GM12878 (cell line): ENCODE measurements at regions not wholly inside any gene's neighbourhood (a gene's known extent, or its start where the extent isn't known, plus 50 kb on each side); places are given as distances from the start of the nearest gene placed in this dataset.

Experiments
- EP300 ChIP-seq, 2 experiments: fragments of 150-350 bp in 1 of 2; IDR thresholded peaks; 2 replicates each; pipeline ENCODE4 v1.6.1; 2011 to 2012; ENCODE audit warnings: low read depth in 2 of 2, low read length in 2 of 2, borderline replicate concordance in 1 of 2, improper control_type of control experiment in 1 of 2, inconsistent platforms in 1 of 2; ENCODE audit not compliant: control insufficient read depth in 1 of 2
- IKZF1 ChIP-seq: fragments of 450-650 bp; conservative IDR thresholded peaks from 2 replicates; pipeline ENCODE4 v1.6.1; 2017; ENCODE audit warnings: antibody characterized with exemption, mild to moderate bottlenecking
- KLF5 ChIP-seq: fragments of 450-650 bp; IDR thresholded peaks from 2 replicates; pipeline ENCODE4 v1.6.1; 2014; ENCODE audit warnings: mild to moderate bottlenecking; ENCODE audit not compliant: partially characterized antibody
- MYB ChIP-seq: fragments of 150-350 bp; IDR thresholded peaks from 2 replicates; pipeline ENCODE4 v1.6.1; 2014; ENCODE audit warnings: mild to moderate bottlenecking, low read depth, low read length, borderline replicate concordance
- NBN ChIP-seq: fragments of 450-650 bp; IDR thresholded peaks from 2 replicates; pipeline ENCODE4 v1.6.1; 2016
- NFIC ChIP-seq: IDR thresholded peaks from 2 replicates; pipeline ENCODE4 v1.6.1; 2012; ENCODE audit warnings: low read depth, mild to moderate bottlenecking, inconsistent platforms, low read length, moderate library complexity
- PAX5 ChIP-seq: IDR thresholded peaks from 2 replicates; pipeline ENCODE4 v1.6.1; 2011; ENCODE audit warnings: low read depth, low read length, borderline replicate concordance
- RAD21 ChIP-seq: IDR thresholded peaks from 2 replicates; pipeline ENCODE4 v1.6.1; 2011; ENCODE audit warnings: mild to moderate bottlenecking, low read depth, low read length, moderate library complexity; ENCODE audit not compliant: insufficient read depth
- RELB ChIP-seq: fragments of 450-650 bp; IDR thresholded peaks from 2 replicates; pipeline ENCODE4 v1.6.1; 2017; ENCODE audit warnings: low read depth, mild to moderate bottlenecking, moderate library complexity
- SMAD1 ChIP-seq: fragments of 450-650 bp; IDR thresholded peaks from 2 replicates; pipeline ENCODE4 v1.6.1; 2018; ENCODE audit warnings: mild to moderate bottlenecking, low read depth; ENCODE audit not compliant: partially characterized antibody
- SMAD5 ChIP-seq: IDR thresholded peaks from 2 replicates; pipeline ENCODE4 v1.6.1; 2016; ENCODE audit warnings: antibody characterized with exemption, low read depth
- SMARCA5 ChIP-seq: fragments of 450-650 bp; IDR thresholded peaks from 2 replicates; pipeline ENCODE4 v1.6.1; 2017; ENCODE audit warnings: mild to moderate bottlenecking
- SMC3 ChIP-seq: IDR thresholded peaks from 2 replicates; pipeline ENCODE4 v1.6.1; 2011; ENCODE audit warnings: low read length, improper control_type of control experiment, borderline replicate concordance
- SREBF1 ChIP-seq: IDR thresholded peaks from 2 replicates; pipeline ENCODE4 v1.6.1; 2012; ENCODE audit warnings: mild to moderate bottlenecking, low read length
- STAT3 ChIP-seq: IDR thresholded peaks from 2 replicates; pipeline ENCODE4 v1.6.1; 2011; ENCODE audit warnings: low read depth, low read length, improper control_type of control experiment
- ZNF207 ChIP-seq: fragments of 450-650 bp; IDR thresholded peaks from 2 replicates; pipeline ENCODE4 v1.6.1; 2014; ENCODE audit warnings: antibody characterized with exemption, mild to moderate bottlenecking, borderline replicate concordance
- ZNF622 ChIP-seq: fragments of 450-650 bp; IDR thresholded peaks from 2 replicates; pipeline ENCODE4 v1.6.1; 2017; ENCODE audit warnings: mild to moderate bottlenecking, inconsistent platforms
- TF ChIP-seq, protein P1 (sequence below): IDR thresholded peaks from 2 replicates; pipeline ENCODE4 v1.6.1; 2012; ENCODE audit warnings: improper control_type of control experiment, low read depth, low read length; ENCODE audit not compliant: insufficient replicate concordance
- TF ChIP-seq, protein P2 (sequence below): fragments of 450-650 bp; IDR thresholded peaks from 2 replicates; pipeline ENCODE4 v1.6.1; 2017; ENCODE audit warnings: mild to moderate bottlenecking, low read depth, inconsistent platforms; ENCODE audit not compliant: poor library complexity, severe bottlenecking
- TF ChIP-seq, protein P3 (sequence below): IDR thresholded peaks from 2 replicates; pipeline ENCODE4 v1.6.1; 2011; ENCODE audit warnings: mild to moderate bottlenecking, low read depth, low read length, moderate library complexity; ENCODE audit not compliant: insufficient replicate concordance

DNA sequence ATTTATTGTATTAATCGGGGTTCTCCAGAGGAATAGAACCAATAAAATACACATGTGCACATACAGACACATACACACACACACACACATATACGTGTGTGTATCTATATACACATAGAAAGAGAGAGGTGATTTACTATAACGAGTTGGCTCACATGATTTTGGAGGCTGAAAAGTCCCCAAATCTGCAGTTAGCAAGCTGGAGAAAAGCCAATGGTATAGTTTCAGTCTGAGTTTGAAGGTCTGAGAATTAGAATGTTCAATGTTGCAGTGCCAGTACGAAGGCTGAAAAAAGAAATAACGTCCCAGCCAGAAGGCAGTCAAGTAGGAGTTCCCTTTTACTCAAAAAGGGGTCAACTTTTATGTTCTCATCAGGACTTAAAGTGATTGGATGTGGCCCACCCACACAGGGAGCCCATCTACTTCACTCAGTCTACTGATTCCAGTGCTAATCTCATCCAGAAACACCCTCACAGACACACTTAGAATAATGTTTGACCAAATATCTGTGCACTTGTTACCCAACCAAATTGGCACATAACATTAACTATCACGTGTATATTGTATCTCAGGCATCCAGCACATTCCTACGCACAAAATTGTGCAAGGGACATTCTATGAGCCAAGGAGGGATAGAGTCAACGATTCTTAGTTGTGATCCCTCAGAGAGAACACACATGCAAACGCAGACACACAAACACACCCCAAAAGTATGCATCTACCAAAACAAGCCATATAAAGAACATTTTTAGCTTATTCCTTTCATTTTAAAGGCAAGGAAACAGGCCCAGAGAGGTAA, 195.5 kb upstream of the DUSP10 start (continued):
- TF ChIP-seq, protein P1, sequence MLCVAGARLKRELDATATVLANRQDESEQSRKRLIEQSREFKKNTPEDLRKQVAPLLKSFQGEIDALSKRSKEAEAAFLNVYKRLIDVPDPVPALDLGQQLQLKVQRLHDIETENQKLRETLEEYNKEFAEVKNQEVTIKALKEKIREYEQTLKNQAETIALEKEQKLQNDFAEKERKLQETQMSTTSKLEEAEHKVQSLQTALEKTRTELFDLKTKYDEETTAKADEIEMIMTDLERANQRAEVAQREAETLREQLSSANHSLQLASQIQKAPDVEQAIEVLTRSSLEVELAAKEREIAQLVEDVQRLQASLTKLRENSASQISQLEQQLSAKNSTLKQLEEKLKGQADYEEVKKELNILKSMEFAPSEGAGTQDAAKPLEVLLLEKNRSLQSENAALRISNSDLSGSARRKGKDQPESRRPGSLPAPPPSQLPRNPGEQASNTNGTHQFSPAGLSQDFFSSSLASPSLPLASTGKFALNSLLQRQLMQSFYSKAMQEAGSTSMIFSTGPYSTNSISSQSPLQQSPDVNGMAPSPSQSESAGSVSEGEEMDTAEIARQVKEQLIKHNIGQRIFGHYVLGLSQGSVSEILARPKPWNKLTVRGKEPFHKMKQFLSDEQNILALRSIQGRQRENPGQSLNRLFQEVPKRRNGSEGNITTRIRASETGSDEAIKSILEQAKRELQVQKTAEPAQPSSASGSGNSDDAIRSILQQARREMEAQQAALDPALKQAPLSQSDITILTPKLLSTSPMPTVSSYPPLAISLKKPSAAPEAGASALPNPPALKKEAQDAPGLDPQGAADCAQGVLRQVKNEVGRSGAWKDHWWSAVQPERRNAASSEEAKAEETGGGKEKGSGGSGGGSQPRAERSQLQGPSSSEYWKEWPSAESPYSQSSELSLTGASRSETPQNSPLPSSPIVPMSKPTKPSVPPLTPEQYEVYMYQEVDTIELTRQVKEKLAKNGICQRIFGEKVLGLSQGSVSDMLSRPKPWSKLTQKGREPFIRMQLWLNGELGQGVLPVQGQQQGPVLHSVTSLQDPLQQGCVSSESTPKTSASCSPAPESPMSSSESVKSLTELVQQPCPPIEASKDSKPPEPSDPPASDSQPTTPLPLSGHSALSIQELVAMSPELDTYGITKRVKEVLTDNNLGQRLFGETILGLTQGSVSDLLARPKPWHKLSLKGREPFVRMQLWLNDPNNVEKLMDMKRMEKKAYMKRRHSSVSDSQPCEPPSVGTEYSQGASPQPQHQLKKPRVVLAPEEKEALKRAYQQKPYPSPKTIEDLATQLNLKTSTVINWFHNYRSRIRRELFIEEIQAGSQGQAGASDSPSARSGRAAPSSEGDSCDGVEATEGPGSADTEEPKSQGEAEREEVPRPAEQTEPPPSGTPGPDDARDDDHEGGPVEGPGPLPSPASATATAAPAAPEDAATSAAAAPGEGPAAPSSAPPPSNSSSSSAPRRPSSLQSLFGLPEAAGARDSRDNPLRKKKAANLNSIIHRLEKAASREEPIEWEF: peak; percentile 45
- TF ChIP-seq SREBF1: no peak
- no peak for TF ChIP-seq ZNF207
- 0 out of 2 replicates have a peak, but pooled peaks have one; percentile 33 for TF ChIP-seq NBN
- TF ChIP-seq, protein P2, sequence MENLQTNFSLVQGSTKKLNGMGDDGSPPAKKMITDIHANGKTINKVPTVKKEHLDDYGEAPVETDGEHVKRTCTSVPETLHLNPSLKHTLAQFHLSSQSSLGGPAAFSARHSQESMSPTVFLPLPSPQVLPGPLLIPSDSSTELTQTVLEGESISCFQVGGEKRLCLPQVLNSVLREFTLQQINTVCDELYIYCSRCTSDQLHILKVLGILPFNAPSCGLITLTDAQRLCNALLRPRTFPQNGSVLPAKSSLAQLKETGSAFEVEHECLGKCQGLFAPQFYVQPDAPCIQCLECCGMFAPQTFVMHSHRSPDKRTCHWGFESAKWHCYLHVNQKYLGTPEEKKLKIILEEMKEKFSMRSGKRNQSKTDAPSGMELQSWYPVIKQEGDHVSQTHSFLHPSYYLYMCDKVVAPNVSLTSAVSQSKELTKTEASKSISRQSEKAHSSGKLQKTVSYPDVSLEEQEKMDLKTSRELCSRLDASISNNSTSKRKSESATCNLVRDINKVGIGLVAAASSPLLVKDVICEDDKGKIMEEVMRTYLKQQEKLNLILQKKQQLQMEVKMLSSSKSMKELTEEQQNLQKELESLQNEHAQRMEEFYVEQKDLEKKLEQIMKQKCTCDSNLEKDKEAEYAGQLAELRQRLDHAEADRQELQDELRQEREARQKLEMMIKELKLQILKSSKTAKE: peak; percentile 55
- TF ChIP-seq SMC3: no peak
- TF ChIP-seq STAT3: peak; percentile 88; the same call in 1 of the 2 replicates
- 0 out of 2 replicates have a peak, but pooled peaks have one; percentile 36 for TF ChIP-seq IKZF1
- 0 out of 2 replicates have a peak, but pooled peaks have one; percentile 14 for TF ChIP-seq SMARCA5
- TF ChIP-seq SMAD1: peak; percentile 77
- TF ChIP-seq RELB: peak; percentile 91
- no peak for TF ChIP-seq ZNF622
- TF ChIP-seq NFIC: no peak
- TF ChIP-seq, protein P3, sequence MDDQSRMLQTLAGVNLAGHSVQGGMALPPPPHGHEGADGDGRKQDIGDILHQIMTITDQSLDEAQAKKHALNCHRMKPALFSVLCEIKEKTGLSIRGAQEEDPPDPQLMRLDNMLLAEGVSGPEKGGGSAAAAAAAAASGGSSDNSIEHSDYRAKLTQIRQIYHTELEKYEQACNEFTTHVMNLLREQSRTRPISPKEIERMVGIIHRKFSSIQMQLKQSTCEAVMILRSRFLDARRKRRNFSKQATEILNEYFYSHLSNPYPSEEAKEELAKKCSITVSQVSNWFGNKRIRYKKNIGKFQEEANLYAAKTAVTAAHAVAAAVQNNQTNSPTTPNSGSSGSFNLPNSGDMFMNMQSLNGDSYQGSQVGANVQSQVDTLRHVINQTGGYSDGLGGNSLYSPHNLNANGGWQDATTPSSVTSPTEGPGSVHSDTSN: no peak
- TF ChIP-seq KLF5: no peak
- TF ChIP-seq PAX5: 0 out of 2 replicates have a peak, but pooled peaks have one; percentile 19
- peak; percentile 53 to 57; a peak in 1 of 4 replicates for TF ChIP-seq EP300 (IDR thresholded peaks at IDR 0.05; ENCODE audit: borderline replicate concordance in 1 of 2, control insufficient read depth in 1 of 2, low read depth in 2 of 2, low read length in 2 of 2)
- TF ChIP-seq SMAD5: no peak
- peak; percentile 19; the same call in 1 of the 2 replicates for TF ChIP-seq MYB
- no peak for TF ChIP-seq RAD21
